Upper lobe of right lung (tissue), 1 donor: ENCODE measurements at regions not wholly inside any gene's neighbourhood (a gene's known extent, or its start where the extent isn't known, plus 50 kb on each side); places are given as distances from the start of the nearest gene placed in this dataset.

Experiments
- ATAC-seq: fragments of 200-7000 bp; cut with Tn5 transposase; one replicate; pipeline ENCODE4 v1.9.1; 2020; ENCODE audit warnings: mild to moderate bottlenecking, moderate library complexity
- DNase-seq: peaks from one replicate; pipeline ENCODE4 v3.0.0-alpha.2; 2020
- H3K27ac ChIP-seq: fragments of 200-600 bp; one replicate; pipeline ENCODE4 v1.8.0; 2022
- H3K27me3 ChIP-seq: fragments of 200-600 bp; one replicate; pipeline ENCODE4 v1.8.0; 2022; ENCODE audit warnings: mild to moderate bottlenecking
- H3K36me3 ChIP-seq: fragments of 200-600 bp; one replicate; pipeline ENCODE4 v1.8.0; 2022
- H3K4me1 ChIP-seq: fragments of 200-600 bp; one replicate; pipeline ENCODE4 v1.8.0; 2022
- H3K4me3 ChIP-seq: fragments of 200-600 bp; one replicate; pipeline ENCODE4 v1.8.0; 2022; ENCODE audit warnings: mild to moderate bottlenecking
- H3K9me3 ChIP-seq: fragments of 200-600 bp; one replicate; pipeline ENCODE4 v1.8.0; 2022
- CTCF ChIP-seq: fragments of 200-600 bp; IDR thresholded peaks from one replicate; pipeline ENCODE4 v1.8.0; 2022; ENCODE audit warnings: antibody characterized with exemption
- intact Hi-C: fragments of 100-400 bp; cut with DNase I; formaldehyde crosslinking; loops from one replicate; pipeline ENCODE4 v1.11.0; 2022
- donor health status: DM: no; HTN: yes; CAD: no; lungs with severe emphysema.

GRCh38 chr2:158889135-158889853 lies 79.1 kb upstream of the TANC1 start:
- intact Hi-C loops, result no loop called here
- no peaks in the 10 kb centered on the region for H3K27me3 ChIP-seq
- no peaks in the 10 kb centered on the region for H3K36me3 ChIP-seq
- no peak for TF ChIP-seq CTCF
- H3K9me3 ChIP-seq, result no peaks in the 10 kb centered on the region
- H3K27ac ChIP-seq, result no peak overlapping the region
- H3K4me1 ChIP-seq, result no peaks in the 10 kb centered on the region
- no peak overlapping the region for H3K4me3 ChIP-seq
- no peak for DNase-seq
- ATAC-seq, result no peak

- intact Hi-C loops, result no loop called here
- H3K27ac ChIP-seq, result no peak overlapping the region
- H3K9me3 ChIP-seq, result no peaks in the 10 kb centered on the region
- no peaks in the 10 kb centered on the region for H3K27me3 ChIP-seq
- H3K4me1 ChIP-seq, result no peaks in the 10 kb centered on the region
- TF ChIP-seq CTCF, result no peak
- H3K4me3 ChIP-seq, result no peak overlapping the region
- DNase-seq, result no peak
- no peaks in the 10 kb centered on the region for H3K36me3 ChIP-seq
- ATAC-seq, result no peak
Measured at GRCh38 chr2:158890296-158890905, 78.0 kb upstream of the TANC1 start.

- Histone ChIP-seq H3K4me1 (no peaks in the 10 kb centered on the region), H3K27me3 (no peaks in the 10 kb centered on the region), H3K9me3 (no peaks in the 10 kb centered on the region), H3K4me3 (no peak overlapping the region), H3K27ac (no peak overlapping the region), H3K36me3 (no peaks in the 10 kb centered on the region)
- intact Hi-C loops, result no loop called here
- DNase-seq (no peak), ATAC-seq (peak; percentile 53)
- TF ChIP-seq CTCF, result no peak
Measured at GRCh38 chr2:158893026-158893425, 75.4 kb upstream of the TANC1 start.

GRCh38 chr2:158893474-158893873 lies 75.0 kb upstream of the TANC1 start:
- no peak overlapping the region for H3K27ac ChIP-seq
- intact Hi-C loops, result no loop called here
- no peak for TF ChIP-seq CTCF
- no peak for ATAC-seq
- H3K4me1 ChIP-seq, result no peaks in the 10 kb centered on the region
- H3K36me3 ChIP-seq, result no peaks in the 10 kb centered on the region
- H3K9me3 ChIP-seq, result no peaks in the 10 kb centered on the region
- DNase-seq, result no peak
- no peak overlapping the region for H3K4me3 ChIP-seq
- no peaks in the 10 kb centered on the region for H3K27me3 ChIP-seq

GRCh38 chr2:158894078-158894477 lies 74.4 kb upstream of the TANC1 start:
- Histone ChIP-seq H3K4me1 (no peaks in the 10 kb centered on the region), H3K9me3 (no peaks in the 10 kb centered on the region), H3K36me3 (no peaks in the 10 kb centered on the region), H3K27me3 (no peaks in the 10 kb centered on the region), H3K4me3 (no peak overlapping the region), H3K27ac (no peak overlapping the region)
- no peak for TF ChIP-seq CTCF
- intact Hi-C loops, result no loop called here
- ATAC-seq (no peak), DNase-seq (no peak)
